Astrocyte (in vitro differentiated cells and primary cell): ENCODE measurements at regions not wholly inside any gene's neighbourhood (a gene's known extent, or its start where the extent isn't known, plus 50 kb on each side); places are given as distances from the start of the nearest gene placed in this dataset.
"Not testable (repeated sequence)": the region's sequence is repeated elsewhere in the genome, so short reads cannot be mapped to it uniquely, and the experiment has no call there.

ENCODE experiments used
- DNase-seq: peaks from one replicate; pipeline ENCODE4 v3.0.0-alpha.2; 2010; ENCODE audit warnings: low read depth
- FAIRE-seq: peaks from 2 replicates; lab custom pipeline; 2011; peaks lifted over from hg19 to GRCh38; lab: Jason Lieb, UNC
- H2AFZ ChIP-seq: 2 replicates; pipeline ENCODE4 v1.6.0; 2012; ENCODE audit warnings: low read depth, low read length, inconsistent platforms
- H3K27ac ChIP-seq: 2 replicates; pipeline ENCODE4 v1.5.1; 2011; ENCODE audit warnings: low read depth, low read length, inconsistent platforms
- H3K27me3 ChIP-seq: 2 replicates; pipeline ENCODE4 v1.6.0; 2011; ENCODE audit warnings: low read length, inconsistent platforms; ENCODE audit not compliant: insufficient read depth
- H3K36me3 ChIP-seq: 2 replicates; pipeline ENCODE4 v1.5.1; 2011; ENCODE audit warnings: low read length, inconsistent platforms; ENCODE audit not compliant: insufficient read depth
- H3K4me1 ChIP-seq: 2 replicates; pipeline ENCODE4 v1.5.1; 2011; ENCODE audit warnings: low read length, inconsistent platforms; ENCODE audit not compliant: insufficient read depth
- H3K4me2 ChIP-seq: 2 replicates; pipeline ENCODE4 v1.6.0; 2012; ENCODE audit warnings: low read length, inconsistent platforms
- H3K4me3 ChIP-seq: 2 replicates; pipeline ENCODE4 v1.5.1; 2011; ENCODE audit warnings: low read depth, mild to moderate bottlenecking, low read length, inconsistent platforms; ENCODE audit not compliant: insufficient read depth
- H3K79me2 ChIP-seq: 2 replicates; pipeline ENCODE4 v1.6.0; 2012; ENCODE audit warnings: mild to moderate bottlenecking, low read length, inconsistent platforms; ENCODE audit not compliant: insufficient read depth
- H3K9ac ChIP-seq: 2 replicates; pipeline ENCODE4 v1.6.0; 2012; ENCODE audit warnings: mild to moderate bottlenecking, low read length, inconsistent platforms
- H3K9me3 ChIP-seq: 2 replicates; pipeline ENCODE4 v1.5.1; 2012; ENCODE audit warnings: low read depth, mild to moderate bottlenecking, low read length, inconsistent platforms; ENCODE audit not compliant: insufficient read depth
- H4K20me1 ChIP-seq: 2 replicates; pipeline ENCODE4 v1.6.0; 2012; ENCODE audit warnings: low read length, inconsistent platforms; ENCODE audit not compliant: insufficient read depth
- H3K27ac Mint-ChIP-seq: one replicate; pipeline ENCODE4 v1.8.0; 2021; ENCODE audit warnings: mild to moderate bottlenecking, mixed read lengths; ENCODE audit not compliant: unreplicated experiment
- H3K27me3 Mint-ChIP-seq: one replicate; pipeline ENCODE4 v1.8.0; 2021; ENCODE audit warnings: low read depth, mixed read lengths; ENCODE audit not compliant: unreplicated experiment
- H3K36me3 Mint-ChIP-seq: one replicate; pipeline ENCODE4 v1.8.0; 2021; ENCODE audit warnings: low read depth, mixed read lengths; ENCODE audit not compliant: unreplicated experiment
- H3K4me1 Mint-ChIP-seq: one replicate; pipeline ENCODE4 v1.8.0; 2021; ENCODE audit warnings: low read depth, mixed read lengths; ENCODE audit not compliant: unreplicated experiment
- H3K4me3 Mint-ChIP-seq: one replicate; pipeline ENCODE4 v1.8.0; 2021; ENCODE audit warnings: mild to moderate bottlenecking, moderate library complexity, mixed read lengths; ENCODE audit not compliant: unreplicated experiment
- H3K9me3 Mint-ChIP-seq: one replicate; pipeline ENCODE4 v1.8.0; 2021; ENCODE audit warnings: mild to moderate bottlenecking, mixed read lengths; ENCODE audit not compliant: unreplicated experiment
- CTCF ChIP-seq: IDR thresholded peaks from 2 replicates; pipeline ENCODE4 v1.5.1; 2011; ENCODE audit warnings: low read depth, mild to moderate bottlenecking, inconsistent platforms, low read length, moderate library complexity; ENCODE audit not compliant: insufficient read depth
- EZH2 ChIP-seq: IDR thresholded peaks from 2 replicates; pipeline ENCODE4 v1.6.1; 2012; ENCODE audit warnings: mild to moderate bottlenecking, low read length, inconsistent platforms; ENCODE audit not compliant: insufficient read depth

- Mint-ChIP-seq H3K9me3 (no peaks in the 10 kb centered on the region), H3K4me3 (no peak overlapping the region), H3K27me3 (no peaks in the 10 kb centered on the region), H3K36me3 (no peaks in the 10 kb centered on the region), H3K4me1 (peaks cover 15% of the 10 kb centered on the region), H3K27ac (no peak overlapping the region)
- TF ChIP-seq EZH2 = no peak
- TF ChIP-seq CTCF = no peak
- H3K4me1 ChIP-seq = no peaks in the 10 kb centered on the region
- DNase-seq (no peak), FAIRE-seq (no peak)
- H3K27ac ChIP-seq = no peak overlapping the region
- H3K4me3 ChIP-seq = no peak overlapping the region
- H3K4me2 ChIP-seq = no peak overlapping the region
- no peak overlapping the region for H2AFZ ChIP-seq
- H3K36me3 ChIP-seq = no peaks in the 10 kb centered on the region
- no peak overlapping the region for H3K9ac ChIP-seq
- H4K20me1 ChIP-seq = no peaks in the 10 kb centered on the region
- H3K79me2 ChIP-seq = no peaks in the 10 kb centered on the region
- no peaks in the 10 kb centered on the region for H3K9me3 ChIP-seq
- H3K27me3 ChIP-seq = no peaks in the 10 kb centered on the region
Measured at GRCh38 chr12:105887131-105887530, 251.6 kb downstream of the NUAK1 start.

GRCh38 chr12:105888696-105889095 lies 250.1 kb downstream of the NUAK1 start:
- Mint-ChIP-seq H3K4me3 (no peak overlapping the region), H3K4me1 (peaks cover 15% of the 10 kb centered on the region), H3K36me3 (no peaks in the 10 kb centered on the region), H3K27ac (peak overlapping the region; percentile 79), H3K27me3 (no peaks in the 10 kb centered on the region), H3K9me3 (no peaks in the 10 kb centered on the region)
- H3K27ac ChIP-seq = peak overlapping the region; percentile 27
- H3K27me3 ChIP-seq = no peaks in the 10 kb centered on the region
- H3K9me3 ChIP-seq = no peaks in the 10 kb centered on the region
- H3K36me3 ChIP-seq = no peaks in the 10 kb centered on the region
- no peak overlapping the region for H3K4me3 ChIP-seq
- H3K9ac ChIP-seq = no peak overlapping the region
- TF ChIP-seq EZH2 (no peak), CTCF (no peak)
- no peak overlapping the region for H2AFZ ChIP-seq
- H3K4me1 ChIP-seq = no peaks in the 10 kb centered on the region
- no peaks in the 10 kb centered on the region for H3K79me2 ChIP-seq
- no peak overlapping the region for H3K4me2 ChIP-seq
- DNase-seq = peak; percentile 93
- H4K20me1 ChIP-seq = no peaks in the 10 kb centered on the region
- FAIRE-seq = peak; percentile 9

- H3K9me3 Mint-ChIP-seq = peaks cover 3% of the 10 kb centered on the region
- H3K9me3 ChIP-seq = no peaks in the 10 kb centered on the region
- no peaks in the 10 kb centered on the region for H3K4me1 ChIP-seq
- H3K4me2 ChIP-seq = no peak overlapping the region
- no peak overlapping the region for H3K27ac ChIP-seq
- H3K79me2 ChIP-seq = no peaks in the 10 kb centered on the region
- H3K36me3 ChIP-seq = no peaks in the 10 kb centered on the region
- H3K9ac ChIP-seq = no peak overlapping the region
- H3K27ac Mint-ChIP-seq = no peak overlapping the region
- no peaks in the 10 kb centered on the region for H3K27me3 ChIP-seq
- no peak for TF ChIP-seq CTCF
- no peak for TF ChIP-seq EZH2
- H3K4me3 ChIP-seq = no peak overlapping the region
- peaks cover 2% of the 10 kb centered on the region for H3K36me3 Mint-ChIP-seq
- H2AFZ ChIP-seq = no peak overlapping the region
- peaks cover 2% of the 10 kb centered on the region for H3K27me3 Mint-ChIP-seq
- no peak for DNase-seq
- peaks cover 15% of the 10 kb centered on the region for H3K4me1 Mint-ChIP-seq
- H4K20me1 ChIP-seq = no peaks in the 10 kb centered on the region
- no peak overlapping the region for H3K4me3 Mint-ChIP-seq
- FAIRE-seq = no peak
Measured at GRCh38 chr12:105892362-105892910, 246.3 kb downstream of the NUAK1 start.

GRCh38 chr12:105895197-105895832 lies 243.4 kb downstream of the NUAK1 start:
- not testable (repeated sequence) for H3K4me1 ChIP-seq, H3K27me3 Mint-ChIP-seq, FAIRE-seq, H3K4me1 Mint-ChIP-seq, H3K79me2 ChIP-seq, H4K20me1 ChIP-seq, H3K27me3 ChIP-seq, H2AFZ ChIP-seq, H3K27ac Mint-ChIP-seq, H3K36me3 Mint-ChIP-seq, H3K9ac ChIP-seq, H3K9me3 ChIP-seq, H3K9me3 Mint-ChIP-seq, H3K36me3 ChIP-seq, H3K4me2 ChIP-seq, H3K4me3 ChIP-seq, DNase-seq, H3K27ac ChIP-seq, H3K4me3 Mint-ChIP-seq
